H9 (cell line): ENCODE measurements at regions not wholly inside any gene's neighbourhood (a gene's known extent, or its start where the extent isn't known, plus 50 kb on each side); places are given as distances from the start of the nearest gene placed in this dataset.

Source experiments
- DNase-seq: peaks from one replicate; pipeline ENCODE4 v3.0.0-alpha.2; 2017
- H2AFZ ChIP-seq: one replicate; pipeline ENCODE4 v1.6.1; 2013; ENCODE audit warnings: mild to moderate bottlenecking, low read length, control low read depth, moderate library complexity
- H2AK5ac ChIP-seq: 2 replicates; pipeline ENCODE4 v1.6.1; 2013; ENCODE audit warnings: low read length, control low read depth, mixed read lengths; ENCODE audit not compliant: insufficient read length
- H2BK120ac ChIP-seq: one replicate; pipeline ENCODE4 v1.6.1; 2013; ENCODE audit warnings: low read depth, mild to moderate bottlenecking, low read length, control low read depth, inconsistent platforms; ENCODE audit not compliant: poor library complexity, severe bottlenecking
- H2BK12ac ChIP-seq: 2 replicates; pipeline ENCODE4 v1.6.1; 2013; ENCODE audit warnings: low read length, control low read depth, mixed read lengths, low read depth; ENCODE audit not compliant: insufficient read length
- H2BK15ac ChIP-seq: 2 replicates; pipeline ENCODE4 v1.6.1; 2013; ENCODE audit warnings: low read depth, low read length, control low read depth
- H2BK20ac ChIP-seq: one replicate; pipeline ENCODE4 v1.6.1; 2013; ENCODE audit warnings: low read depth, mild to moderate bottlenecking, low read length, control low read depth, inconsistent platforms; ENCODE audit not compliant: poor library complexity, severe bottlenecking
- H2BK5ac ChIP-seq: 2 replicates; pipeline ENCODE4 v1.6.1; 2013; ENCODE audit warnings: low read length, control low read depth, mixed read lengths; ENCODE audit not compliant: insufficient read length
- H3K14ac ChIP-seq: 2 replicates; pipeline ENCODE4 v1.6.1; 2013; ENCODE audit warnings: low read length, control low read depth; ENCODE audit not compliant: insufficient read depth
- H3K18ac ChIP-seq: 2 replicates; pipeline ENCODE4 v1.6.1; 2013; ENCODE audit warnings: low read depth, mild to moderate bottlenecking, mixed read lengths, low read length, control low read depth; ENCODE audit not compliant: insufficient read length
- H3K23ac ChIP-seq: 2 replicates; pipeline ENCODE4 v1.6.1; 2013; ENCODE audit warnings: low read length, control low read depth, mixed read lengths, low read depth; ENCODE audit not compliant: insufficient read length
- H3K23me2 ChIP-seq: 2 replicates; pipeline ENCODE4 v1.6.1; 2013; ENCODE audit warnings: low read depth, mild to moderate bottlenecking, mixed read lengths, low read length, control low read depth; ENCODE audit not compliant: insufficient read length, poor library complexity, severe bottlenecking
- H3K27ac ChIP-seq: 2 replicates; pipeline ENCODE4 v1.5.1; 2013; ENCODE audit warnings: low read length, control low read depth, mixed read lengths, low read depth; ENCODE audit not compliant: insufficient read length
- H3K27me3 ChIP-seq: 2 replicates; pipeline ENCODE4 v1.6.1; 2013; ENCODE audit warnings: low read length, control low read depth, inconsistent platforms; ENCODE audit not compliant: insufficient read depth
- H3K4ac ChIP-seq: 2 replicates; pipeline ENCODE4 v1.6.1; 2013; ENCODE audit warnings: low read depth, mild to moderate bottlenecking, control low read depth, inconsistent platforms, low read length, moderate library complexity
- H3K4me1 ChIP-seq: 2 replicates; pipeline ENCODE4 v1.6.1; 2013; ENCODE audit warnings: low read length, control low read depth, inconsistent platforms; ENCODE audit not compliant: insufficient read depth
- H3K4me2 ChIP-seq: 2 replicates; pipeline ENCODE4 v1.6.1; 2013; ENCODE audit warnings: low read length, control low read depth, mixed read lengths; ENCODE audit not compliant: insufficient read length, insufficient read depth
- H3K56ac ChIP-seq: 2 replicates; pipeline ENCODE4 v1.6.1; 2013; ENCODE audit warnings: low read depth, mild to moderate bottlenecking, mixed read lengths, low read length, control low read depth; ENCODE audit not compliant: insufficient read length
- H3K79me1 ChIP-seq: 2 replicates; pipeline ENCODE4 v1.6.1; 2013; ENCODE audit warnings: low read depth, mild to moderate bottlenecking, moderate library complexity, low read length, control low read depth, inconsistent platforms; ENCODE audit not compliant: insufficient read depth, poor library complexity, severe bottlenecking
- H3K79me2 ChIP-seq: 2 replicates; pipeline ENCODE4 v1.6.1; 2013; ENCODE audit warnings: low read length, control low read depth, inconsistent platforms; ENCODE audit not compliant: insufficient read depth
- H3K9ac ChIP-seq: 2 replicates; pipeline ENCODE4 v1.6.1; 2013; ENCODE audit warnings: low read length, control low read depth, mixed read lengths; ENCODE audit not compliant: insufficient read length; ENCODE audit errors: extremely low read depth
- H3K9me3 ChIP-seq: one replicate; pipeline ENCODE4 v1.6.1; 2013; ENCODE audit warnings: low read depth, low read length, inconsistent platforms; ENCODE audit not compliant: control insufficient read depth
- H3T11ph ChIP-seq: one replicate; pipeline ENCODE4 v1.6.1; 2013; ENCODE audit warnings: mild to moderate bottlenecking, low read length, control low read depth, inconsistent platforms
- H4K20me1 ChIP-seq: one replicate; pipeline ENCODE4 v1.6.1; 2013; ENCODE audit not compliant: control insufficient read depth, insufficient read length, insufficient read depth
- H4K5ac ChIP-seq: 2 replicates; pipeline ENCODE4 v1.6.1; 2013; ENCODE audit warnings: low read depth, mild to moderate bottlenecking, mixed read lengths, low read length, control low read depth; ENCODE audit not compliant: insufficient read length
- H4K8ac ChIP-seq: replicated peaks from 2 replicates; pipeline ENCODE4 v1.6.1; 2013; ENCODE audit warnings: low read length, control low read depth, mixed read lengths, low read depth; ENCODE audit not compliant: insufficient read length
- H4K91ac ChIP-seq: 2 replicates; pipeline ENCODE4 v1.6.1; 2013; ENCODE audit warnings: low read depth, mild to moderate bottlenecking, moderate library complexity, mixed read lengths, low read length, control low read depth; ENCODE audit not compliant: insufficient read length
- H3K27ac Mint-ChIP-seq, 3 experiments: 2 replicates in 2 of 3; 3 replicates in 1 of 3; pipeline ENCODE4 v1.8.0; 2020 to 2021; ENCODE audit warnings: mixed read lengths in 3 of 3, mild to moderate bottlenecking in 1 of 3, moderate library complexity in 1 of 3
- H3K27me3 Mint-ChIP-seq: 2 replicates; pipeline ENCODE4 v1.8.0; 2021; ENCODE audit warnings: low read depth, mild to moderate bottlenecking, moderate library complexity, mixed read lengths
- H3K36me3 Mint-ChIP-seq, 3 experiments: 2 replicates in 2 of 3; 3 replicates in 1 of 3; pipeline ENCODE4 v1.8.0; 2020 to 2021; ENCODE audit warnings: low read depth in 3 of 3, mixed read lengths in 3 of 3; ENCODE audit not compliant: insufficient read depth in 1 of 3
- H3K4me1 Mint-ChIP-seq, 2 experiments: 2 replicates each; pipeline ENCODE4 v1.8.0; 2020; ENCODE audit warnings: mixed read lengths in 2 of 2
- H3K4me3 Mint-ChIP-seq, 2 experiments: 2 replicates in 1 of 2; 3 replicates in 1 of 2; pipeline ENCODE4 v1.8.0; 2020 to 2021; ENCODE audit warnings: mild to moderate bottlenecking in 2 of 2, mixed read lengths in 2 of 2, moderate library complexity in 1 of 2
- H3K9me3 Mint-ChIP-seq, 2 experiments: 2 replicates in 1 of 2; 3 replicates in 1 of 2; pipeline ENCODE4 v1.8.0; 2020; ENCODE audit warnings: mild to moderate bottlenecking in 2 of 2, mixed read lengths in 2 of 2, moderate library complexity in 1 of 2
- CTCF ChIP-seq: fragments of 200-600 bp; sonication (generic); conservative IDR thresholded peaks from 3 replicates; pipeline ENCODE4 v1.8.0; 2021; ENCODE audit warnings: antibody characterized with exemption, mild to moderate bottlenecking
- WGBS: extraction: QIAGEN DNeasy Blood & Tissue Kit; methylation state at CpG from one replicate; pipeline ENCODE4 v1.1.7; 2013; ENCODE audit warnings: missing lambda C conversion rate, low lambda C conversion rate, mixed read lengths; ENCODE audit not compliant: insufficient read length; ENCODE audit errors: extremely low coverage; 5-methylcytosine and 5-hydroxymethylcytosine counted together

- H3K18ac ChIP-seq = no peak overlapping the region
- H2BK12ac ChIP-seq = no peak overlapping the region
- no peak for TF ChIP-seq CTCF
- H3K79me2 ChIP-seq = no peaks in the 10 kb centered on the region
- Mint-ChIP-seq H3K27ac (no peak overlapping the region), H3K36me3 (peaks cover 0 to 4% (median 2%) of the 10 kb centered on the region in 3 experiments; a peak in 3 of 7 replicates), H3K27me3 (no peaks in the 10 kb centered on the region), H3K4me1 (no peaks in the 10 kb centered on the region), H3K9me3 (peaks cover 15 to 26% of the 10 kb centered on the region in 2 experiments), H3K4me3 (no peak overlapping the region)
- no peak overlapping the region for H2AFZ ChIP-seq
- no peak overlapping the region for H3K4ac ChIP-seq
- H3K4me2 ChIP-seq = no peak overlapping the region
- H3K79me1 ChIP-seq = no peaks in the 10 kb centered on the region
- H3K23ac ChIP-seq = no peak overlapping the region
- H4K8ac ChIP-seq = no peak overlapping the region
- no peaks in the 10 kb centered on the region for H3K4me1 ChIP-seq
- H2BK20ac ChIP-seq = no peak overlapping the region
- no peak overlapping the region for H4K91ac ChIP-seq
- no peak overlapping the region for H2BK5ac ChIP-seq
- no peak overlapping the region for H3K9ac ChIP-seq
- no peak overlapping the region for H3K27ac ChIP-seq
- no peak overlapping the region for H2BK15ac ChIP-seq
- DNase-seq = no peak
- H4K5ac ChIP-seq = no peak overlapping the region
- no peaks in the 10 kb centered on the region for H3K23me2 ChIP-seq
- no peak overlapping the region for H3K14ac ChIP-seq
- no peaks in the 10 kb centered on the region for H3K9me3 ChIP-seq
- no peak overlapping the region for H3K56ac ChIP-seq
- H3K27me3 ChIP-seq = no peaks in the 10 kb centered on the region
- H4K20me1 ChIP-seq = no peaks in the 10 kb centered on the region
- no peak overlapping the region for H2BK120ac ChIP-seq
- H2AK5ac ChIP-seq = no peak overlapping the region
- no CpG with 5 or more reads among the region's 2 CpGs for WGBS
- no peak overlapping the region for H3T11ph ChIP-seq
Measured at GRCh38 chr18:70582981-70583380, 294.1 kb downstream of the SOCS6 start.
